H9 (cell line): ENCODE measurements at regions not wholly inside any gene's neighbourhood (a gene's known extent, or its start where the extent isn't known, plus 50 kb on each side); places are given as distances from the start of the nearest gene placed in this dataset.

Source experiments
- DNase-seq: peaks from one replicate; pipeline ENCODE4 v3.0.0-alpha.2; 2017
- H2AFZ ChIP-seq: one replicate; pipeline ENCODE4 v1.6.1; 2013; ENCODE audit warnings: mild to moderate bottlenecking, low read length, control low read depth, moderate library complexity
- H2AK5ac ChIP-seq: 2 replicates; pipeline ENCODE4 v1.6.1; 2013; ENCODE audit warnings: low read length, control low read depth, mixed read lengths; ENCODE audit not compliant: insufficient read length
- H2BK120ac ChIP-seq: one replicate; pipeline ENCODE4 v1.6.1; 2013; ENCODE audit warnings: low read depth, mild to moderate bottlenecking, low read length, control low read depth, inconsistent platforms; ENCODE audit not compliant: poor library complexity, severe bottlenecking
- H2BK12ac ChIP-seq: 2 replicates; pipeline ENCODE4 v1.6.1; 2013; ENCODE audit warnings: low read length, control low read depth, mixed read lengths, low read depth; ENCODE audit not compliant: insufficient read length
- H2BK15ac ChIP-seq: 2 replicates; pipeline ENCODE4 v1.6.1; 2013; ENCODE audit warnings: low read depth, low read length, control low read depth
- H2BK20ac ChIP-seq: one replicate; pipeline ENCODE4 v1.6.1; 2013; ENCODE audit warnings: low read depth, mild to moderate bottlenecking, low read length, control low read depth, inconsistent platforms; ENCODE audit not compliant: poor library complexity, severe bottlenecking
- H2BK5ac ChIP-seq: 2 replicates; pipeline ENCODE4 v1.6.1; 2013; ENCODE audit warnings: low read length, control low read depth, mixed read lengths; ENCODE audit not compliant: insufficient read length
- H3K14ac ChIP-seq: 2 replicates; pipeline ENCODE4 v1.6.1; 2013; ENCODE audit warnings: low read length, control low read depth; ENCODE audit not compliant: insufficient read depth
- H3K18ac ChIP-seq: 2 replicates; pipeline ENCODE4 v1.6.1; 2013; ENCODE audit warnings: low read depth, mild to moderate bottlenecking, mixed read lengths, low read length, control low read depth; ENCODE audit not compliant: insufficient read length
- H3K23ac ChIP-seq: 2 replicates; pipeline ENCODE4 v1.6.1; 2013; ENCODE audit warnings: low read length, control low read depth, mixed read lengths, low read depth; ENCODE audit not compliant: insufficient read length
- H3K23me2 ChIP-seq: 2 replicates; pipeline ENCODE4 v1.6.1; 2013; ENCODE audit warnings: low read depth, mild to moderate bottlenecking, mixed read lengths, low read length, control low read depth; ENCODE audit not compliant: insufficient read length, poor library complexity, severe bottlenecking
- H3K27ac ChIP-seq: 2 replicates; pipeline ENCODE4 v1.5.1; 2013; ENCODE audit warnings: low read length, control low read depth, mixed read lengths, low read depth; ENCODE audit not compliant: insufficient read length
- H3K27me3 ChIP-seq: 2 replicates; pipeline ENCODE4 v1.6.1; 2013; ENCODE audit warnings: low read length, control low read depth, inconsistent platforms; ENCODE audit not compliant: insufficient read depth
- H3K4ac ChIP-seq: 2 replicates; pipeline ENCODE4 v1.6.1; 2013; ENCODE audit warnings: low read depth, mild to moderate bottlenecking, control low read depth, inconsistent platforms, low read length, moderate library complexity
- H3K4me1 ChIP-seq: 2 replicates; pipeline ENCODE4 v1.6.1; 2013; ENCODE audit warnings: low read length, control low read depth, inconsistent platforms; ENCODE audit not compliant: insufficient read depth
- H3K4me2 ChIP-seq: 2 replicates; pipeline ENCODE4 v1.6.1; 2013; ENCODE audit warnings: low read length, control low read depth, mixed read lengths; ENCODE audit not compliant: insufficient read length, insufficient read depth
- H3K56ac ChIP-seq: 2 replicates; pipeline ENCODE4 v1.6.1; 2013; ENCODE audit warnings: low read depth, mild to moderate bottlenecking, mixed read lengths, low read length, control low read depth; ENCODE audit not compliant: insufficient read length
- H3K79me1 ChIP-seq: 2 replicates; pipeline ENCODE4 v1.6.1; 2013; ENCODE audit warnings: low read depth, mild to moderate bottlenecking, moderate library complexity, low read length, control low read depth, inconsistent platforms; ENCODE audit not compliant: insufficient read depth, poor library complexity, severe bottlenecking
- H3K79me2 ChIP-seq: 2 replicates; pipeline ENCODE4 v1.6.1; 2013; ENCODE audit warnings: low read length, control low read depth, inconsistent platforms; ENCODE audit not compliant: insufficient read depth
- H3K9ac ChIP-seq: 2 replicates; pipeline ENCODE4 v1.6.1; 2013; ENCODE audit warnings: low read length, control low read depth, mixed read lengths; ENCODE audit not compliant: insufficient read length; ENCODE audit errors: extremely low read depth
- H3K9me3 ChIP-seq: one replicate; pipeline ENCODE4 v1.6.1; 2013; ENCODE audit warnings: low read depth, low read length, inconsistent platforms; ENCODE audit not compliant: control insufficient read depth
- H3T11ph ChIP-seq: one replicate; pipeline ENCODE4 v1.6.1; 2013; ENCODE audit warnings: mild to moderate bottlenecking, low read length, control low read depth, inconsistent platforms
- H4K20me1 ChIP-seq: one replicate; pipeline ENCODE4 v1.6.1; 2013; ENCODE audit not compliant: control insufficient read depth, insufficient read length, insufficient read depth
- H4K5ac ChIP-seq: 2 replicates; pipeline ENCODE4 v1.6.1; 2013; ENCODE audit warnings: low read depth, mild to moderate bottlenecking, mixed read lengths, low read length, control low read depth; ENCODE audit not compliant: insufficient read length
- H4K8ac ChIP-seq: replicated peaks from 2 replicates; pipeline ENCODE4 v1.6.1; 2013; ENCODE audit warnings: low read length, control low read depth, mixed read lengths, low read depth; ENCODE audit not compliant: insufficient read length
- H4K91ac ChIP-seq: 2 replicates; pipeline ENCODE4 v1.6.1; 2013; ENCODE audit warnings: low read depth, mild to moderate bottlenecking, moderate library complexity, mixed read lengths, low read length, control low read depth; ENCODE audit not compliant: insufficient read length
- H3K27ac Mint-ChIP-seq, 3 experiments: 2 replicates in 2 of 3; 3 replicates in 1 of 3; pipeline ENCODE4 v1.8.0; 2020 to 2021; ENCODE audit warnings: mixed read lengths in 3 of 3, mild to moderate bottlenecking in 1 of 3, moderate library complexity in 1 of 3
- H3K27me3 Mint-ChIP-seq: 2 replicates; pipeline ENCODE4 v1.8.0; 2021; ENCODE audit warnings: low read depth, mild to moderate bottlenecking, moderate library complexity, mixed read lengths
- H3K36me3 Mint-ChIP-seq, 3 experiments: 2 replicates in 2 of 3; 3 replicates in 1 of 3; pipeline ENCODE4 v1.8.0; 2020 to 2021; ENCODE audit warnings: low read depth in 3 of 3, mixed read lengths in 3 of 3; ENCODE audit not compliant: insufficient read depth in 1 of 3
- H3K4me1 Mint-ChIP-seq, 2 experiments: 2 replicates each; pipeline ENCODE4 v1.8.0; 2020; ENCODE audit warnings: mixed read lengths in 2 of 2
- H3K4me3 Mint-ChIP-seq, 2 experiments: 2 replicates in 1 of 2; 3 replicates in 1 of 2; pipeline ENCODE4 v1.8.0; 2020 to 2021; ENCODE audit warnings: mild to moderate bottlenecking in 2 of 2, mixed read lengths in 2 of 2, moderate library complexity in 1 of 2
- H3K9me3 Mint-ChIP-seq, 2 experiments: 2 replicates in 1 of 2; 3 replicates in 1 of 2; pipeline ENCODE4 v1.8.0; 2020; ENCODE audit warnings: mild to moderate bottlenecking in 2 of 2, mixed read lengths in 2 of 2, moderate library complexity in 1 of 2
- WGBS: extraction: QIAGEN DNeasy Blood & Tissue Kit; methylation state at CpG from one replicate; pipeline ENCODE4 v1.1.7; 2013; ENCODE audit warnings: missing lambda C conversion rate, low lambda C conversion rate, mixed read lengths; ENCODE audit not compliant: insufficient read length; ENCODE audit errors: extremely low coverage; 5-methylcytosine and 5-hydroxymethylcytosine counted together
- TF ChIP-seq, protein P1 (sequence below): fragments of 200-600 bp; sonication (generic); conservative IDR thresholded peaks from 3 replicates; pipeline ENCODE4 v1.8.0; 2021; ENCODE audit warnings: antibody characterized with exemption, mild to moderate bottlenecking

DNA sequence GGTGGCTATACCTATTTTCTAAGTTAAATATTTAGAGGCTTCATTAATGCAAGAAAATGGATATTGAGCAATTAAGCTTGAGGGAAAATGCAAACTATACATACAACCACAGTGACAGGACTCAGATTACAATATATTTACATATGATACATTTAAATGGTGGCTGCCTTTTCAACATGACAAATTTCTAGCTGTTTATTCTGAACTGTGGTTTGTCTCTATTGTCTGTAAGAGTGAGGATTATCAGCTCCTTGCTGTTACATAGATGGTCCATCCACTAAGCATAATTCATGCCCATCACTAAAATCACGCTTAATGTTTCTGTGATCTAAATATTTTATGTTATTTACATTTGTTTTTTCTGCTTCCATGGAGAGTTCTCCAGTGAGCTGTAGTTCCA lies 81.1 kb upstream of the SGCD start:
- Histone ChIP-seq H3K23me2 (no peaks in the 10 kb centered on the region), H2BK20ac (no peak overlapping the region), H3K14ac (no peak overlapping the region), H2BK15ac (no peak overlapping the region), H2AK5ac (no peak overlapping the region), H3K23ac (no peak overlapping the region), H2BK12ac (no peak overlapping the region), H2AFZ (no peak overlapping the region), H2BK5ac (no peak overlapping the region), H3K79me2 (no peaks in the 10 kb centered on the region), H3K9me3 (no peaks in the 10 kb centered on the region), H3K79me1 (no peaks in the 10 kb centered on the region), H3T11ph (no peak overlapping the region), H4K8ac (no peak overlapping the region), H3K27me3 (no peaks in the 10 kb centered on the region), H4K91ac (no peak overlapping the region), H3K56ac (no peak overlapping the region), H3K27ac (no peak overlapping the region), H4K5ac (no peak overlapping the region), H3K4me2 (no peak overlapping the region), H4K20me1 (no peaks in the 10 kb centered on the region), H3K18ac (no peak overlapping the region), H3K4me1 (no peaks in the 10 kb centered on the region), H3K4ac (no peak overlapping the region), H2BK120ac (no peak overlapping the region), H3K9ac (no peak overlapping the region)
- Mint-ChIP-seq H3K36me3 (0 out of 7 replicates have a peak, but pooled peaks cover 0 to 2% (median 0%) of the 10 kb centered on the region in 3 experiments), H3K27ac (no peak overlapping the region), H3K4me1 (no peaks in the 10 kb centered on the region), H3K9me3 (peaks cover 0 to 2% of the 10 kb centered on the region in 2 experiments; a peak in 2 of 5 replicates), H3K4me3 (no peak overlapping the region), H3K27me3 (no peaks in the 10 kb centered on the region)
- WGBS, result no CpG with 5 or more reads among the region's 1 CpG
- TF ChIP-seq, protein P1, sequence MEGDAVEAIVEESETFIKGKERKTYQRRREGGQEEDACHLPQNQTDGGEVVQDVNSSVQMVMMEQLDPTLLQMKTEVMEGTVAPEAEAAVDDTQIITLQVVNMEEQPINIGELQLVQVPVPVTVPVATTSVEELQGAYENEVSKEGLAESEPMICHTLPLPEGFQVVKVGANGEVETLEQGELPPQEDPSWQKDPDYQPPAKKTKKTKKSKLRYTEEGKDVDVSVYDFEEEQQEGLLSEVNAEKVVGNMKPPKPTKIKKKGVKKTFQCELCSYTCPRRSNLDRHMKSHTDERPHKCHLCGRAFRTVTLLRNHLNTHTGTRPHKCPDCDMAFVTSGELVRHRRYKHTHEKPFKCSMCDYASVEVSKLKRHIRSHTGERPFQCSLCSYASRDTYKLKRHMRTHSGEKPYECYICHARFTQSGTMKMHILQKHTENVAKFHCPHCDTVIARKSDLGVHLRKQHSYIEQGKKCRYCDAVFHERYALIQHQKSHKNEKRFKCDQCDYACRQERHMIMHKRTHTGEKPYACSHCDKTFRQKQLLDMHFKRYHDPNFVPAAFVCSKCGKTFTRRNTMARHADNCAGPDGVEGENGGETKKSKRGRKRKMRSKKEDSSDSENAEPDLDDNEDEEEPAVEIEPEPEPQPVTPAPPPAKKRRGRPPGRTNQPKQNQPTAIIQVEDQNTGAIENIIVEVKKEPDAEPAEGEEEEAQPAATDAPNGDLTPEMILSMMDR, result no peak
- DNase-seq, result no peak
